ENCODE measurements at regions not wholly inside any gene's neighbourhood (a gene's known extent, or its start where the extent isn't known, plus 50 kb on each side); places are given as distances from the start of the nearest gene placed in this dataset.

DNA sequence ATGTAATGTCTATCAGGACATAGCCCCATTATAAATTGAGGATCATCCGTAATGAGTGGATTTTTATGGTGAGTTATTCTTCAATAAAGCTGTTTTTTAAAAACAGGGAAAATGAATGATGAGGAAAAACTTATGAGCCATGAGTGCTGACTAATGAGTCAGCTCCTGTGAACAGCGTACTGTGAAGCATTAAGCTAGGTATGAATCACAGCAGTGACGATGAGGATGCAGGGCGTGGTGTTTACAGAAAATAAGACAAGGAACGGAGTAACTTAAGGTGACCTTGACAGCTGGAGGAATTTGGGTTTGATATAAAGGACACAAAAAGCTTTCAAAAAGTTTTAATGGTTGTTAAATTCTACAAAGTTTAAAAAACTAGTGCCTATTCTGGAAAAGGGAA, 96.3 kb downstream of the FOXF2 start:
- no peak for DNase-seq

GRCh38 chr6:1486387-1486786, 97.0 kb downstream of the FOXF2 start:
- DNase-seq = no peak

GRCh38 chr6:1487239-1487638, 97.9 kb downstream of the FOXF2 start:
- DNase-seq = no peak

DNA sequence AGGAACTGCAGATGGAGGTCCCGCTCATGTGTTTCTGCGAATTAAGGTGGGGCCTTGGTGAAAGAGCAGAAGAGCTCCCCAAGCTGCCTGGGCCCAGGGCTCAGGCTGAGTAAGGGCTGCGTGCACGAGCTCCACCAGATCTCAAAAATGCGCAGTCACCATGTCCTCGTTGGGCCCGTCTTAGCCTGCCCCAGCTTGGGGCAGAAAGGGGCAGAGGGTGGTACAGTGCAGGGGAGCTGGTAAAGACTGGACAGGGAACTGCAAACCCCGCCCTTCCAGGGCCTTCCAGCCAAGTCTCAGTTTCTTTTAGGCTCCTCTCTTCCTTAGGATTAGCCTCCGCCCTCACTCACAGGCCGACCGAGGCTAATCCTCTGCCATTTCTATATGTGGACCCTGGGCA, 101.6 kb downstream of the FOXF2 start:
- no peak for DNase-seq

- DNase-seq = no peak
Observed at GRCh38 chr6:1491591-1492319, 102.4 kb downstream of the FOXF2 start.

DNA sequence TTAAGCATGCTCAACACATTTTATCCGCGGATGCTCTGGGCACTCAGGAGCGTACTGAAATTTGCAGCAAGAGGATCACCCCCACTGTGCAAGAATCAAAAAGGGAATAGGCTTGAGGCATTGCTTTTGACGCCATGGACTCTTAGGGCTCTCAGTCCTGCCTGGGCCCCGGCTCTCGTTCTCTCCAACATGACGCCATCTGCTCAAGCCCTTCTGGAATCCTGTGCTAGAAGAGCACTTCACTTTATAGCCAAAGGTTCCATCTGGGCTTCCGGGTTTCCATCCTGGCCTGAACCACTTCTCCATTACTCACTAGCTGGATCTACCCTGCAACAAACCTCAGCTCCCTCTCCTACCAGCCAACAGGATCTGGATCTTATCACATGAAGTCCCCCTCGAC, 105.3 kb downstream of the FOXF2 start:
- no peak for DNase-seq

GRCh38 chr6:1495344-1495743, 106.0 kb downstream of the FOXF2 start:
- no peak for DNase-seq

- no peak for DNase-seq
Observed at GRCh38 chr6:1496092-1496491, 106.7 kb downstream of the FOXF2 start.

DNA sequence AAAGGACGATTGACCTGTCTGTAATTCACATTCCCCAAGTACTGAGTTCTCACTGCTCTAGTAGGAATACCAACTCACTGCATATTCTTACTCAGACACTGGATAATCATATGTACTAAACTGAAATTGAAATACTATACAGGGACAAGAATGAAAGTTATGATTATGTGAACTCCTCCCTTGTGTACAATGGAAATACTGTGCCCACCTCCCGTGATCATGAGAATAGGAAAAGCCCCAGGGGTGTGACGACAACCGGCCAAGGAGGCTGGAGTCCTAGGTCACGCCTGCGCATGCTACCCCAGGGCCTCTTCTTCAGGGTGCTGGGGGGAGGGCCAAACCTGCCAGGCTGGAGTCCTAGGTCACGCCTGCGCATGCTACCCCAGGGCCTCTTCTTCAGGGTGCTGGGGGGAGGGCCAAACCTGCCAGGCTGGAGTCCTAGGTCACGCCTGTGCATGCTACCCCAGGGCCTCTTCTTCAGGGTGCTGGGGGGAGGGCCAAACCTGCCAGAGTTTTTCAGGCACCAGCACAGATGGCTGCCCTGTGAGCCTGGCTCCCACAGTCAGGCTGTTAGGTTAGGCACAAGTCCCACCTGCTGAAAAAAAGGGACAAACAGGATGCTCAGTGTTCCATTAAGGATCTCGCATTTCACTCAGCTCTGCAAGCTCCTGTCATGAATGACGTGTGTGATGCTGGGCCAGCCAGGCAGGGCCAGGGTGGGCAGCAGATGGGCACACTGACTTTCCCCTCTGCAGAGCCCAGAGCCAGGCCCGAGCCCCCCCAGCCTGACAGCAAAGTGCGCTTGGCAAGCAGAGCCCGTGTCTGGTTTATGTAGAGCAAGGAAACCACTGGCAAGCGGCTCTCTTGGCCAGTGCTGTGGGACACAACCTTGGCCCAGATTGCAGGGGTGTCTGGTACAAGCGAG, 107.7 kb downstream of the FOXF2 start:
- no peak for DNase-seq

DNA sequence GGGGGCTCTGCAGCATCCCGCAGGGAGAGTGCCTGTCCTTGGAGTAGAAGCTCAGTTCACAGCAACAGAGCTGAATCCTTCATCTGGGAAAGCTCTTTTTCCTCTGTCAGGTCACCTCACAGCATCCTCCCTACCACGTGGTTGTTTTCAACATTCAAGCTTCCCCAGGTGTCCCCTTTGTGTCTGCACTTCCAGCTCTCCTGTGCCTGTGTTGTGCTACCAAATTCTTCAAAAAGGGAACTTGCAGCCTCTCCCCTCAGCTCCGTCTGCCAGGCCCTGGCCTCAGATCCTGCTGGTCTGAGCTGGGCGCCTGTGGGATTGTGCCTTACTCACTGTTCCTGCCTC, 108.4 kb downstream of the FOXF2 start:
- no peak for DNase-seq

- no peak for DNase-seq
Observed at GRCh38 chr6:1498491-1499113, 109.2 kb downstream of the FOXF2 start.

DNA sequence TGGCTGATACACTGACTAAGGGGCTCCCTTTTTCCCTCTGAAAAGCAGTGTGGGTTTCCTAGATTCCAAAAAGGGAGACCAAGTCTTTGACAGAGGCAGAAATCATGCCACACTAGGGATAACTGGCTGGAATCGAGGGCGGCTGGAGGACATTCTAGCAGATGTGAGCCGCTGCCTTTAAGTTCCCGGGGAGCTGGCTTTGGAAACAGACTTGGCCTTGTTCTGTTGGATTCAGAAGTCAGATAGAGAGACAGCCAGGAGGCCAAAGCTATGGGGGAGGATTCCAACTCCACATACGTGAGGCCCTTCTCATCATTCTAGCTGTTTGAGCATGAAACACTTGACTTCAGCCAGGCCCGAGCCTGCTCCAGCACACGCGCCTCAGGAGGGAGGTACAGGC, 109.9 kb upstream of the FOXC1 start:
- DNase-seq = no peak

DNA sequence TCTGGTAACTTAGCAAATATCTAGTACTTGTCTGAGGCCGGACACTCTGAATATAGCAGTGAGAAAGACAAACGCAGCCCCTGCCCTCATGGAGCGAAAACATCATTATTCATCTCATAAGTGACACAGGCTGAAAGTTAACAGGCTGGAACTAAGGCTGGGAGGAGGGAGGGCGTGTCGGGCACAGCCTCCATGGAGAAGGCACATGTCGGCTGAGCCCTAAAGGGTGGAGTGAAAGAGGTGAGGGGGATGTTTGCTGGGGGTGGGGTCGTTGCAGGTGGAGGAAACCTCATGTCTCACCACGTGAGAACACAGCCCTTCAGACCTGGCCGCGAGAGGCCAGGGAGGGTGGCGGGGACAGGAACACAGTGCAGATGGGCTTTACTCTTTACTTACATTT, 108.8 kb upstream of the FOXC1 start:
- no peak for DNase-seq

- no peak for DNase-seq
Observed at GRCh38 chr6:1502041-1502440, 107.7 kb upstream of the FOXC1 start.

- no peak for DNase-seq
Observed at GRCh38 chr6:1503811-1504210, 105.9 kb upstream of the FOXC1 start.

- no peak for DNase-seq
Observed at GRCh38 chr6:1504465-1504864, 105.2 kb upstream of the FOXC1 start.

DNA sequence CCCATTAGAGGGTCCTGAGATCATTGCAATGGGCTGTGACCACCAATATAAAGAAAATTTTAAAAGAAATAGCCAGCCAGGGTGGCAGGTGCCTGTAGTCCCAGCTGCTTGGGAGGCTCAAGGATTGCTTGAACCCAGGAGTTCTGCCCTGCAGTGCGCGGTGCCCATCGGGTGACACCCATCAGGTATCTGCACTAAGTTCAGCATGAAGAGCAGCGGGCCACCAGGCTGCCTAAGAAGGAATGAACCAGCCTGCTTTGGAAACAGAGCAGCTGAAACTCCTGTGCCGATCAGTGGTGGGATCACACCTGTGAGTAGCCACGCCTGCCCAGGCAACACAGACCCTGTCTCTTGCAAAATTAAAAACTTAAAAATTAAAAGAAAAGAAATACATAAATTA, 102.5 kb upstream of the FOXC1 start:
- no peak for DNase-seq

DNA sequence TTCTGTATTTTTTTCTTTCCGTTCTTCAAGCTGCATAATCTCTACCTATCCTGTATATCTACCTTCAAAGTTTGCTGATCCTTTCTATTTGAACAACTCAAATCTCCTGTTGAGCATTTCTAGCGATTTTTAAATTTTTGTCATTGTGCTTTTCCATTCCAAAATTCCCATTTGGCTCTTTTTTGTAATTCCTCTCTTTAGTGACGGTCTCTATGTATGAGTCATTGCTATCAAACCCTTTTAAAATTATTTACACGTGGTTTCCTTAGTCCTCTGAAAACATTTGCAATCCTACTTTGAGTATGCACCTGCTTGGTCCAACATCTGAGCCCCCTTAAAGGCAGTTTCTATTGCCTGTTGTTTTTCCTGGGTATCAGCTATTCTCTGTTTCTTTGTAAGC, 100.5 kb upstream of the FOXC1 start:
- no peak for DNase-seq

GRCh38 chr6:1510239-1510638, 99.5 kb upstream of the FOXC1 start:
- no peak for DNase-seq

- DNase-seq = no peak
Observed at GRCh38 chr6:1513215-1513780, 96.4 kb upstream of the FOXC1 start.

DNA sequence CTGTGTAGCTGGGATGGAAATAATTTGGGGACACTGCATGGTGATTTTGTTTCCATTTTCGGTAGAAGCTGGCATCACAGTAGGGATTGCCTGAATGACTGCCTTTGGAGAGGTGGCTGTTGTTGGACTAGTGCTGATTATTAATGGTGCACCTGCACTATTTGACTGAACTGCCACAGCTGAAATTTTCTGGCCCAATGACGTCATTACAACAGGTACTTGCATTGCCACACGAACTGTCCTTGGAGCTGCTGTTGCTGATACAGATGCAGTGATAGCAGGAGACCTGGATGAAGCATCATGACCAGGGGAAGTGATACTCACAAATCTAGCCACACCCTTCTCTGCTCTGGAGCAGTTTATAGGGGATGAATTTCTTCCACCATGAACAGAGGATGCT, 95.6 kb upstream of the FOXC1 start:
- no peak for DNase-seq

DNA sequence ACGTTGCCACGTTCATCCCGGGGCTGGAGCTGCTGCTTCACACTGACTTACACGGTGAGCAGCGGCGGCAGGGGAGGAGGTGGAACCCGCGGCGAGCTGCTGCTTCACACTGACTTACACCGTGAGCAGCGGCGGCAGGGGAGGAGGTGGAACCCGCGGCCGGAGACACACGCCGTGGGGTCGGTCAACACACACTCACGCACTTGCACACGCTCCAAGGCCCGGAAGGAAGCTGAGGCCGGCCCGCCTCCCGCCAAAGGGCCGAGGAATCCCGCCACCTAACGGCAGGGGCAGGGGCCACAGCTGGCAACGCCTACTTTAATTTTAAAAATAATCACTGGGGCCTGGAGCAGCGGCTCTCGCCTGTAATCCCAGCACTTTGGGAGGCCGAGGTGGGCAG, 94.4 kb upstream of the FOXC1 start:
- no peak for DNase-seq

- DNase-seq = no peak
Observed at GRCh38 chr6:1515781-1516180, 93.9 kb upstream of the FOXC1 start.
